ENCODE measurements at regions not wholly inside any gene's neighbourhood (a gene's known extent, or its start where the extent isn't known, plus 50 kb on each side); places are given as distances from the start of the nearest gene placed in this dataset.

GRCh38 chr2:212906620-212907019 is 244.8 kb downstream of the IKZF2 start (continued):
- TF ChIP-seq SNAPC5 (CRISPR knock-in tag; IDR thresholded peaks at IDR 0.05) (no peak), PHF21A (IDR thresholded peaks at IDR 0.05; ENCODE audit: borderline replicate concordance, low read depth) (no peak), MBD2 (IDR thresholded peaks at IDR 0.05; ENCODE audit: borderline replicate concordance, low read depth) (no peak), NR2F6 (CRISPR knock-in tag; IDR thresholded peaks at IDR 0.05) (no peak), RNF2 (IDR thresholded peaks at IDR 0.05) (no peak), ZBTB26 (CRISPR knock-in tag; IDR thresholded peaks at IDR 0.05) (no peak), MXI1 (IDR thresholded peaks at IDR 0.05; ENCODE audit: low read depth, low read length) (no peak)

- ATAC-seq (no peak), FAIRE-seq (no peak), DNase-seq (ENCODE audit: extremely low read depth in 1 of 4, low spot score in 3 of 4) (no peak)
- TF ChIP-seq ETV5 (CRISPR knock-in tag; IDR thresholded peaks at IDR 0.05; ENCODE audit: low read depth) (no peak), ETS2 (tag; IDR thresholded peaks at IDR 0.05; ENCODE audit: borderline replicate concordance, poor library complexity, severe bottlenecking) (no peak)
- Histone ChIP-seq H3K27ac (ENCODE audit: extremely low read depth, low read depth, low read length) (no peak overlapping the region), H3K4me3 (no peak overlapping the region), H3K9ac (ENCODE audit: insufficient read depth in 1 of 2, low read depth in 2 of 2, low read length in 2 of 2) (no peak overlapping the region), H3K4me2 (ENCODE audit: insufficient read depth, low read length) (no peak overlapping the region), H3K36me3 (ENCODE audit: control insufficient read depth, insufficient read depth, low read length) (no peaks in the 10 kb centered on the region), H4K20me1 (replicated peaks; ENCODE audit: control insufficient read depth, insufficient read depth, low read length) (no peaks in the 10 kb centered on the region), H3K4me1 (replicated peaks in 1 of 2; ENCODE audit: control insufficient read depth in 2 of 2, insufficient read depth in 2 of 2, low read length in 2 of 2) (no peaks in the 10 kb centered on the region), H3K27me3 (ENCODE audit: control insufficient read depth in 2 of 2, insufficient read depth in 2 of 2, low read length in 2 of 2) (no peaks in the 10 kb centered on the region), H3K9me3 (replicated peaks; ENCODE audit: control insufficient read depth, insufficient read depth, low read depth, low read length) (no peaks in the 10 kb centered on the region), H2AFZ (ENCODE audit: low read depth, low read length) (no peak overlapping the region), H3K9me1 (ENCODE audit: control insufficient read depth, insufficient read depth, low read length) (no peaks in the 10 kb centered on the region), H3K79me2 (ENCODE audit: control insufficient read depth, insufficient read depth, low read length) (no peaks in the 10 kb centered on the region)
- CTCF ChIA-PET (ENCODE audit: low intra/inter-chr PET ratio), result no interaction called here
- POLR2A ChIA-PET, result no interaction called here
- intact Hi-C loops (cut with micrococcal nuclease) (no loop called here), in situ Hi-C loops (cut with MboI) (no loop called here)
- 0% methylated on average over 5 of the region's 6 CpGs for WGBS (ENCODE audit: insufficient coverage, low coverage, missing lambda C conversion rate)
- BruUV-seq (replicated peaks), result no TSS peak
These were observed 245.7 kb downstream of the IKZF2 start for GRCh38 chr2:212905640-212906201.

Data from K562 (cell line).